Medulla oblongata (tissue), 1 donor: ENCODE measurements at regions not wholly inside any gene's neighbourhood (a gene's known extent, or its start where the extent isn't known, plus 50 kb on each side); places are given as distances from the start of the nearest gene placed in this dataset.
"Not testable (repeated sequence)": the region's sequence is repeated elsewhere in the genome, so short reads cannot be mapped to it uniquely, and the experiment has no call there.

Experiments
- DNase-seq: peaks from one replicate; pipeline ENCODE4 v3.0.0-alpha.2; 2015; ENCODE audit errors: extremely low spot score

- DNase-seq: peak; percentile 27
Measured at GRCh38 chr4:11130195-11130970, 298.3 kb downstream of the HS3ST1 start.

GRCh38 chr4:11120435-11120834 lies 308.3 kb downstream of the HS3ST1 start:
- DNase-seq: no peak

- peak; percentile 21 for DNase-seq
Measured at GRCh38 chr4:11119474-11119873, 309.2 kb downstream of the HS3ST1 start.

- no peak for DNase-seq
Measured at GRCh38 chr4:11118513-11118912, 310.2 kb downstream of the HS3ST1 start.

GRCh38 chr4:11116940-11117339 lies 311.8 kb downstream of the HS3ST1 start:
- no peak for DNase-seq

GRCh38 chr4:11111876-11112275 lies 316.8 kb downstream of the HS3ST1 start:
- DNase-seq: no peak

GRCh38 chr4:11111370-11111769 lies 317.3 kb downstream of the HS3ST1 start:
- DNase-seq: no peak

- DNase-seq: peak; percentile 9
Measured at GRCh38 chr4:11106759-11107158, 321.9 kb downstream of the HS3ST1 start.

- DNase-seq: no peak
Measured at GRCh38 chr4:11106190-11106589, 322.5 kb downstream of the HS3ST1 start.

GRCh38 chr4:11105715-11106114 lies 323.0 kb downstream of the HS3ST1 start:
- DNase-seq: no peak

GRCh38 chr4:11098461-11098860 lies 330.2 kb downstream of the HS3ST1 start:
- DNase-seq: no peak

- DNase-seq: no peak
Measured at GRCh38 chr4:11097725-11098124, 331.0 kb downstream of the HS3ST1 start.

- DNase-seq: no peak
Measured at GRCh38 chr4:11081006-11081405, 347.7 kb downstream of the HS3ST1 start.

GRCh38 chr4:11079171-11079570 lies 349.5 kb downstream of the HS3ST1 start:
- no peak for DNase-seq

- no peak for DNase-seq
Measured at GRCh38 chr4:11074581-11075241, 354.0 kb downstream of the HS3ST1 start.

- peak; percentile 18 for DNase-seq
Measured at GRCh38 chr4:11073621-11074051, 355.1 kb downstream of the HS3ST1 start.

GRCh38 chr4:11072999-11073398 lies 355.7 kb downstream of the HS3ST1 start:
- no peak for DNase-seq

- DNase-seq: no peak
Measured at GRCh38 chr4:11072463-11072862, 356.2 kb downstream of the HS3ST1 start.

- no peak for DNase-seq
Measured at GRCh38 chr4:11070813-11071212, 357.9 kb downstream of the HS3ST1 start.

- DNase-seq: no peak
Measured at GRCh38 chr4:11069581-11070211, 359.0 kb downstream of the HS3ST1 start.

GRCh38 chr4:11069083-11069482 lies 359.6 kb downstream of the HS3ST1 start:
- no peak for DNase-seq

- DNase-seq: not testable (repeated sequence)
Measured at GRCh38 chr4:11066584-11066983, 362.1 kb downstream of the HS3ST1 start.

- DNase-seq: not testable (repeated sequence)
Measured at GRCh38 chr4:11060637-11061036, 368.1 kb downstream of the HS3ST1 start.
